ENCODE measurements at regions not wholly inside any gene's neighbourhood (a gene's known extent, or its start where the extent isn't known, plus 50 kb on each side); places are given as distances from the start of the nearest gene placed in this dataset.

DNA sequence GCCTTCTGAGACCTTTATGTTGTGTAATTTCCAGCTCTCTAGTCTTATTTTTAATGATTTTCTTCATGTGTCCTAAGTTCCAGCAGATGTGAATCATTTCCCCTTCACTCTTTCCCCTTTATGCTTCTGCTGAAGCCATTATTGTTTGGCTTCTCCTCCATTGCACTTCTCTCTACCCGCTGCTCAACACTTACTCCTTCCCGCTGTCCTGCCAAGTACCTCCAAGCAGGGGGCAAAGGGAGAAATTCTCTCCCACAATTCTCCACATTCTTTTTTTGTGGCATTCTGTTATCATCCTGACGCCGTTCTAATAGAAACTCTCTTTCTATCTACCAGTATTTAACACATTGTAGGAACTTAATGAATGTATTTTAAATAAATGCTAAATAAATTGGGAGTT is 388.9 kb upstream of the TPK1 start:
- Mint-ChIP-seq H3K36me3 (ENCODE audit: insufficient read depth) (no peaks in the 10 kb centered on the region), H3K27me3 (no peaks in the 10 kb centered on the region), H3K27ac (ENCODE audit: low read depth) (no peak overlapping the region), H3K9me3 (peaks cover 11% of the 10 kb centered on the region), H3K4me1 (no peaks in the 10 kb centered on the region), H3K4me3 (no peak overlapping the region)
- no peak for ATAC-seq (replicated peaks; ENCODE audit: extremely low read depth, poor library complexity, severe bottlenecking)
- no peak for DNase-seq (ENCODE audit: low spot score in 2 of 2)

DNA sequence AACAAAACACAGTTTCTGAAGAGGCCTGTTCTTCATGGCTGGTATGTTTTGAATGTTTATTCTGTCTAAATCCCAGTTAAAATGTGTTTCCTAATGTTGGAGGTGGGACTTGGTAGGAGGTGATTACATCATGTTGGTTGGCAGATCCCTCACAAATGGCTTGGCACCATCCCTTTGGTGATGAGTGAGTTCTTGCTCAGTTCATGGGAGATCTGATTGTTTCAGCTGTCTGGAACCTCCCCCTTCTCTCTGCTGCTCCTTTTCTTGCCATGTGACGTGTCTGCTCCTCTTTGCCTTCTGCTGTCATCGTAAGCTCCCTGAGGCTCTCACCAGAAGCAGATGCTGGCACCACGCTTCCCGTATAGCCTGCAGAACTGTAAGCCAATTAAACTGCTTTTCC is 383.6 kb upstream of the TPK1 start:
- ATAC-seq (replicated peaks; ENCODE audit: extremely low read depth, poor library complexity, severe bottlenecking) (no peak), DNase-seq (ENCODE audit: low spot score in 2 of 2) (no peak)
- Mint-ChIP-seq H3K36me3 (ENCODE audit: insufficient read depth) (peaks cover 2% of the 10 kb centered on the region), H3K9me3 (peaks cover 6% of the 10 kb centered on the region), H3K4me3 (no peak overlapping the region), H3K27me3 (no peaks in the 10 kb centered on the region), H3K4me1 (no peaks in the 10 kb centered on the region), H3K27ac (ENCODE audit: low read depth) (no peak overlapping the region)

DNA sequence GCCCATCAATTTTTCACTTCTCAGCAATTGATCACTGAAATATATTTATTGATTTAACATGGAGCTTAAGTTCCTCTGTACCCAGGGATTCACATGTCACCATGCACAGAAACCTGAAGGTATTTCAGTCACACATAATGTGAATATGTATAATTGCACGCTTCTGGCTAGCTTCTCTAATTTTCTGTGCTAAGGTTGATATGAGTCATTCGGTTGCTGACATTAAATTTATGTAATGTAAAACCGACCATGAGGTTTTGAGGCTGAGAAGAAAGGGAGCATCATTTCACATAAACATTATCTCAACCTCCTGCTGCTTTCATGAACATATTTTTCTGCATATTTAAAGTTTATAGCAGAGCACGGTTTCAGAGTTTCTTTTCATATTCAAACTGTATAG is 381.0 kb upstream of the TPK1 start:
- ATAC-seq (replicated peaks; ENCODE audit: extremely low read depth, poor library complexity, severe bottlenecking) (no peak), DNase-seq (ENCODE audit: low spot score in 2 of 2) (no peak)
- no peak overlapping the region for H3K4me3 Mint-ChIP-seq
- H3K36me3 Mint-ChIP-seq (ENCODE audit: insufficient read depth): peaks cover 2% of the 10 kb centered on the region
- no peaks in the 10 kb centered on the region for H3K27me3 Mint-ChIP-seq
- H3K9me3 Mint-ChIP-seq: peaks cover 6% of the 10 kb centered on the region
- H3K27ac Mint-ChIP-seq (ENCODE audit: low read depth): no peak overlapping the region
- no peaks in the 10 kb centered on the region for H3K4me1 Mint-ChIP-seq

DNA sequence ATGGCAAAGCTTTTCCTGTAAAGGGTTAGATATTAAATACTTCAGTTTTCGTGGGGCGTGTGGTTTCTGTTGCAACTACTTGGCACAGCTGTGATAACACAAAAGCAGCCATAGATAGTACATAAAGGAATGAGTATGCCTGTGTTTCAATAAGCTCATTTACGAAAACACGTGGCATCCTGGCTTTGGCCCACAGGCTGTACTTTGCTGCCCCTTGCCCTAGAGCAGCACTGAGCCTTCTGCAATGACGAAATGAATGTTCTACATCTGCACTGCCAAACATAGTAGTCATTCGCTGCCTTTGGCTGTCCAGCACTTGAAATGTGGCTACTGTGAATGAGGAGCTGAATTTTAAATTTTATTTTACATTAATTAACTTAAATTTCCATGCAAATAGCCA is 376.2 kb upstream of the TPK1 start:
- Mint-ChIP-seq H3K27ac (ENCODE audit: low read depth) (no peak overlapping the region), H3K4me3 (no peak overlapping the region), H3K27me3 (no peaks in the 10 kb centered on the region), H3K4me1 (no peaks in the 10 kb centered on the region), H3K9me3 (peaks cover 10% of the 10 kb centered on the region), H3K36me3 (ENCODE audit: insufficient read depth) (peaks cover 2% of the 10 kb centered on the region)
- no peak for DNase-seq (ENCODE audit: low spot score in 2 of 2)
- ATAC-seq (replicated peaks; ENCODE audit: extremely low read depth, poor library complexity, severe bottlenecking): no peak

DNA sequence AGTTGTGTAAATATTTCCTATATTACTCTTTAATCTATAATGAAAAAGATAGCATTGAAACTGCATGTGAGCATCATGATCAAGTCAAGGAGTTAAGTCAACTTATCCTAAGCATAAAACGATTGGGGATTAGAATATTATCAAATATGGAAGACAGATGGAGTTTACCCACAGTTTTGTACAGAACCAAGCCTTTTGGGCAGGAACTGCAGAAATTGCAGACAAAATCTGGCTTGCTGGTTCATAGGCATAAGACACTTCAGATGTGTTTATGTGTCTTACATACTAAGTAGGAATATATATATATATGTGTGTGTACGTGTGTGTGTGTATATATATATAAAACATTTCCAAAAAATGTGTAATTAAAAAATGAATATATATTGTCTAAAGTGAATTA is 375.4 kb upstream of the TPK1 start:
- H3K4me3 Mint-ChIP-seq: no peak overlapping the region

DNA sequence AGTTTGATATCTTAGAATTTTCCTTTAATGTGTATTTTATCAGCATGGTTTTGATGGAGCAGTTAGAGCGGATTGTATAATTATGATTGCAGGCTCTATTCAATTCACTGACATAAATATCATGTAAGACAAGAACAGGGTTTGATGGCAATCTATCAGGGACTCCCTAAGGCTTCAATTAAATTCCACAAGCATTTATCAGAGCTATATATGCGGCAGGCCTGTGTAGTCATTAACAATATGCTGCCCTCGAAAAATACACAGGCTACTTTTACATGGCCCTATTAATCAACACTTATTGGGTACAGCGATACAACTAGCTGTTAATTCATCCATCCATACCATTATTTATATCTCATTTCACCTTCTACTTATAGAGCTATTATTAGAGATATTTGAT is 358.1 kb upstream of the TPK1 start:
- Mint-ChIP-seq H3K27me3 (no peaks in the 10 kb centered on the region), H3K4me1 (no peaks in the 10 kb centered on the region), H3K36me3 (ENCODE audit: insufficient read depth) (no peaks in the 10 kb centered on the region), H3K27ac (ENCODE audit: low read depth) (no peak overlapping the region), H3K9me3 (peaks cover 3% of the 10 kb centered on the region), H3K4me3 (no peak overlapping the region)
- ATAC-seq (replicated peaks; ENCODE audit: extremely low read depth, poor library complexity, severe bottlenecking): no peak
- no peak for DNase-seq (ENCODE audit: low spot score in 2 of 2)

More for the DNA sequence above, 375.4 kb upstream of the TPK1 start:
- Mint-ChIP-seq H3K4me1 (no peaks in the 10 kb centered on the region), H3K9me3 (peaks cover 10% of the 10 kb centered on the region), H3K27me3 (no peaks in the 10 kb centered on the region), H3K27ac (ENCODE audit: low read depth) (no peak overlapping the region), H3K36me3 (ENCODE audit: insufficient read depth) (peaks cover 2% of the 10 kb centered on the region)
- DNase-seq (ENCODE audit: low spot score in 2 of 2) (no peak), ATAC-seq (replicated peaks; ENCODE audit: extremely low read depth, poor library complexity, severe bottlenecking) (no peak)

DNA sequence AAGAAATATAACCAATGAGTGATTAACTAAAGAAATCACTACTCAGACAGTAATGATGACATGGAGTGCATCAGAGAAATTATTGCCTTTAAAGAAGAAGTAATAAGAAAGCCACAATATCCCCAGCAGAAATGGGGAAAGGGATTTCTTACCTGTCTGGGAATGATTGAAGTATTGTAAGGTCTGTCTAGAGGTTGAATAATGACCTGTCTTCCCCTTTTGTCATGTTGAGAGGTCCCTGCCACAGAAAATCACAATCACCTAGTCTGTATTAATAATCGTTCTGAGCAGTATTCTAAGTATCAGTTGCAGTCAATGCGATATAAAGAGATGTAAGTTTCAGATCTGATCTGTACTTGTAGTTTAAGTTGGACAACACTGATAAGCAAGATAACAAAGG is 349.1 kb upstream of the TPK1 start:
- Mint-ChIP-seq H3K9me3 (peaks cover 5% of the 10 kb centered on the region), H3K36me3 (ENCODE audit: insufficient read depth) (no peaks in the 10 kb centered on the region)
- ATAC-seq (replicated peaks; ENCODE audit: extremely low read depth, poor library complexity, severe bottlenecking): no peak

DNA sequence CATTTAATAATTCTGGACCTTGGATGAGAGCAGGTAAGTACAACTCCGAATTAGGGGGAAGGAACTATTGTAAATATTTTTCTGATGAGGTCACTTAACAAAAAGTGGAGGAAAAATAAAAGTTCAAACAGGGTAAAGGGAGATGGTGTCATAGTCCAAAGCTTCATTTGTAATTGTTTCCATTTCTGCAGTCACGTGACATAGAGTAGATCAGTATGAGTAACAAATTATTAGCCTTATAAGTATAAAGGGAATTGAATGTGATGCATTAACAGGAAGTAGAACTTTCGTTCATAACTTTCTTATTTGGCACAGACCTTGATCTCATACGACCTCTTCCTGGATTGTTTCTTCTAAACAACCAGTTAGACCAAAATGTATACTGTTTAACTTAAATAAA is 347.2 kb upstream of the TPK1 start:
- no peak for DNase-seq (ENCODE audit: low spot score in 2 of 2)
- H3K9me3 Mint-ChIP-seq: peaks cover 12% of the 10 kb centered on the region
- H3K36me3 Mint-ChIP-seq (ENCODE audit: insufficient read depth): no peaks in the 10 kb centered on the region
- no peak overlapping the region for H3K27ac Mint-ChIP-seq (ENCODE audit: low read depth)
- no peaks in the 10 kb centered on the region for H3K27me3 Mint-ChIP-seq
- no peak for ATAC-seq (replicated peaks; ENCODE audit: extremely low read depth, poor library complexity, severe bottlenecking)
- no peak overlapping the region for H3K4me3 Mint-ChIP-seq
- H3K4me1 Mint-ChIP-seq: no peaks in the 10 kb centered on the region

More for the DNA sequence above, 349.1 kb upstream of the TPK1 start:
- no peak for DNase-seq (ENCODE audit: low spot score in 2 of 2)
- Mint-ChIP-seq H3K4me1 (no peaks in the 10 kb centered on the region), H3K27ac (ENCODE audit: low read depth) (no peak overlapping the region), H3K27me3 (no peaks in the 10 kb centered on the region), H3K4me3 (no peak overlapping the region)

DNA sequence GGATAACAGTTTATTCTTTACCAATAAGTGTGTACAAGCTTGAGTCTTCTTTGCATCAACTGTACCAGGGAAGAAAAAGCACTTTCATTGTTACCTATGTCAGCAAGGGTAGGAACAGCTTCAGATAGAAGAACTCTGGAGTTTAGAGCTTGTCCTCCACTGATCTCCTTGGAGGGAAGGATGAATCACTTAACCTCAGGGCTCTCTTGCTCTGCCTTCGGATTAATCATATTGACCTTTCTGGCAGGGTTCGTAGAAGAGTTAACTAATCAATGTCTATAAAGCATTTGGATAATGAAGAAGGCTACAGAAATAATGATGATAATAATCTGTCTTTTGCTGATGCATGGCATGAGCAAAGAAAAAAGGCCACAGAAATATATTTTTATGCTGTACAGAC is 339.5 kb upstream of the TPK1 start:
- ATAC-seq (replicated peaks; ENCODE audit: extremely low read depth, poor library complexity, severe bottlenecking) (no peak), DNase-seq (ENCODE audit: low spot score in 2 of 2) (no peak)
- Mint-ChIP-seq H3K9me3 (peaks cover 21% of the 10 kb centered on the region), H3K4me1 (no peaks in the 10 kb centered on the region), H3K36me3 (ENCODE audit: insufficient read depth) (peaks cover 1% of the 10 kb centered on the region), H3K27me3 (no peaks in the 10 kb centered on the region), H3K4me3 (no peak overlapping the region), H3K27ac (ENCODE audit: low read depth) (no peak overlapping the region)

DNA sequence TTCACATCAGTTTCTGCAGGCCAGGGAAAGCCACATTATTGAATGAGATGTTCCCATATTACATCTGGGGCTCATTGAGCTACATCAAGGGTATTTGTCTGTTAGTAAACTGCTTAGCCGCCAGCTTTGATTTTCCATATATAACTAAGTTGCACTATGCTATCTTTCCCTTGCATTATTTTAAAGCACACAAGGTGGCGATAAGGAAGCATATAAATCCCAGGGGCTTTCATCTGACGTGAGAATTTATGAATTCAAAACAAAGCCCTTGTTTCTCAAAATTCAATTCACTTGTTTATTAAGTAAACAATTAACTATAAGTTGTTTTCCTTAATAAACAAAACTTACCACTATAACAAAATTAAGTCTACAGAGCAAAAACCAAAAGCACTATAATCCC is 334.1 kb upstream of the TPK1 start:
- H3K36me3 Mint-ChIP-seq (ENCODE audit: insufficient read depth): no peaks in the 10 kb centered on the region
- no peak for ATAC-seq (replicated peaks; ENCODE audit: extremely low read depth, poor library complexity, severe bottlenecking)
- peaks cover 6% of the 10 kb centered on the region for H3K9me3 Mint-ChIP-seq
- H3K27ac Mint-ChIP-seq (ENCODE audit: low read depth): no peak overlapping the region
- DNase-seq (ENCODE audit: low spot score in 2 of 2): no peak
- no peak overlapping the region for H3K4me3 Mint-ChIP-seq
- H3K4me1 Mint-ChIP-seq: no peaks in the 10 kb centered on the region
- no peaks in the 10 kb centered on the region for H3K27me3 Mint-ChIP-seq

DNA sequence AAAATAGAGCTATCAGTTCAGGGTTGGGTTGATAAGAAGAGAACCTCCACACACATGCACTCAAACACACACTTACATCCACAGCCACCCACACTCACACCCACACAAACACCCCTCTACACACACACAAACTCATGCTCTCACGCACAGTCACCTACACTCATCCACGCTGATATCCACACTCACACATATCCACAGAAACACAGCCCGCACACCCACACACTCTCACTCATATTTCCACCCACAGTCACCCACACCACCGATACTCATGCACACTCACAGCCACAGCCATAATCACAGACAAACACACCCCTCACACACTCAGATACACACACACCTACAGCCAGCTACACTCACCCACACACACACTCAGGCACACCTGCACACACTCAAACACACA is 333.0 kb upstream of the TPK1 start:
- no peak overlapping the region for H3K4me3 Mint-ChIP-seq
- H3K27me3 Mint-ChIP-seq: no peaks in the 10 kb centered on the region
- no peak for ATAC-seq (replicated peaks; ENCODE audit: extremely low read depth, poor library complexity, severe bottlenecking)
- H3K9me3 Mint-ChIP-seq: no peaks in the 10 kb centered on the region
- no peaks in the 10 kb centered on the region for H3K4me1 Mint-ChIP-seq
- DNase-seq (ENCODE audit: low spot score in 2 of 2): no peak
- H3K36me3 Mint-ChIP-seq (ENCODE audit: insufficient read depth): no peaks in the 10 kb centered on the region
- H3K27ac Mint-ChIP-seq (ENCODE audit: low read depth): no peak overlapping the region

DNA sequence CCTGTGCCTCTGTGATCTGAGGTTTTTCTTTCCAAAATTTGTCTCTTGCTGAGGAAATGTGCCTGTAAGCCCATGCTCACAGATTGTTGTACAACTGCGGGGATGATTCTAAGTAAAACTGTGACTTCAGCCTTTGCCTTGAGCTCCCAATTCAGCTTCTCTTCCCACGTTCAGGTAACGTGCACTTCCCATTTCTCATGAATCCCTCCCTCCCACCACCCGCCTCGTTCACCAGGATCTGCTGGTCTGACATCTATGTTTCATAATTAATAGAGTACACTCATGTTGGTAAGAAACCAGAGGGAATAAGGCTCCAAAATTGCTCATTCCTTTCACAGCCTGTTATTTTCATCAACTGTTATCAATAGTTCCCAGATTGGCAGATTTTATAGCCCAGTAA is 332.6 kb upstream of the TPK1 start:
- no peak overlapping the region for H3K4me3 Mint-ChIP-seq
- no peaks in the 10 kb centered on the region for H3K4me1 Mint-ChIP-seq
- DNase-seq (ENCODE audit: low spot score in 2 of 2) (no peak), ATAC-seq (replicated peaks; ENCODE audit: extremely low read depth, poor library complexity, severe bottlenecking) (no peak)
- no peak overlapping the region for H3K27ac Mint-ChIP-seq (ENCODE audit: low read depth)
- H3K36me3 Mint-ChIP-seq (ENCODE audit: insufficient read depth): no peaks in the 10 kb centered on the region
- no peaks in the 10 kb centered on the region for H3K9me3 Mint-ChIP-seq
- H3K27me3 Mint-ChIP-seq: no peaks in the 10 kb centered on the region

DNA sequence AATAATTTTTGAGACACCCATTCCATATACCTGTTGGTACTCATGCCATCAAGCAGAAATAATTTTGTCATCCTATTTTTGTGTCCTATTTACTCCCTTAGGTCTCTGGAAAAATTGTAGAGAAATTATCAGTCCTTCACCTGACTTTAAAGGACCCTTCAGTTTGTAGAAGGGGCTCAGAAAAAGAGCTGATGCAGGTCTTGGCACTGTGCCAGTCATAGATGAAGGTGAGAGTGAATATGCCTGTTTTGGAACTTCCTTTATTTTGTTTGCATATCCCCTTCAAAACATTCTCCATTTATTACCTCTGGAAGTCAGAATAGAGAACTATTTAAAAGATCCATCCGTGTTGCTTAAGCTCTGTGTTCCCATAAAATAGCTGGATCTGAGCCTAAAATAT is 321.0 kb upstream of the TPK1 start:
- no peak for DNase-seq (ENCODE audit: low spot score in 2 of 2)
- no peak overlapping the region for H3K4me3 Mint-ChIP-seq
- no peaks in the 10 kb centered on the region for H3K27me3 Mint-ChIP-seq
- H3K36me3 Mint-ChIP-seq (ENCODE audit: insufficient read depth): no peaks in the 10 kb centered on the region
- H3K9me3 Mint-ChIP-seq: no peaks in the 10 kb centered on the region
- H3K27ac Mint-ChIP-seq (ENCODE audit: low read depth): no peak overlapping the region
- no peak for ATAC-seq (replicated peaks; ENCODE audit: extremely low read depth, poor library complexity, severe bottlenecking)
- no peaks in the 10 kb centered on the region for H3K4me1 Mint-ChIP-seq

DNA sequence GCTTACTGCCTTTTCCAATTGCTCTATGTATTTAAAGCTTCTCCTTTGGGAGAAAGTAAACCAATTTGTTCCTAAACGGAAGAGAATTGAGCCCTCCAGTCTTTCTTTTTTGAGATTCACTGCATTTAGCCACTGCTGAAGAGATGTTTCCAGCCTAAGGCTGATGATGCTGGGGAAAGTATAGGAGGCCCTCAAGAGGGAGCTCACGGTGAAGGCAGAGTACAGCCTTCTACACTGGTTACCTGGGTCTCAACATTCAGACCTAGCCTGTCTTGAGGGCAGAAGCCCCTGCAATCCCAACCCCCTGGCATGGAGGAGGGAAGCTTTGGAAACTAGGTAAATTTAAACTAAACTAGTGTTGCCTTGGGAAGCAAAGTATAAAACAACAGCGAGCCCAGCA is 316.7 kb upstream of the TPK1 start:
- no peak for ATAC-seq (replicated peaks; ENCODE audit: extremely low read depth, poor library complexity, severe bottlenecking)
- Mint-ChIP-seq H3K4me3 (no peak overlapping the region), H3K4me1 (no peaks in the 10 kb centered on the region), H3K36me3 (ENCODE audit: insufficient read depth) (no peaks in the 10 kb centered on the region), H3K27me3 (no peaks in the 10 kb centered on the region), H3K9me3 (peaks cover 10% of the 10 kb centered on the region), H3K27ac (ENCODE audit: low read depth) (no peak overlapping the region)
- no peak for DNase-seq (ENCODE audit: low spot score in 2 of 2)

Data from central memory CD8-positive, alpha-beta T cell (primary cell).